Left renal pelvis (tissue), 4 donors: ENCODE measurements at regions not wholly inside any gene's neighbourhood (a gene's known extent, or its start where the extent isn't known, plus 50 kb on each side); places are given as distances from the start of the nearest gene placed in this dataset.
"Not testable (repeated sequence)": the region's sequence is repeated elsewhere in the genome, so short reads cannot be mapped to it uniquely, and the experiment has no call there.

Experiments used
- DNase-seq, 4 donors: peaks; one replicate each; pipeline ENCODE4 v3.0.0-alpha.2; 2013; ENCODE audit warnings: low read depth in 4 of 4, low spot score in 3 of 4

- DNase-seq = no peak
Measured at GRCh38 chr11:134499990-134500389, 87.9 kb upstream of the B3GAT1 start.

GRCh38 chr11:134498326-134499139 lies 86.5 kb upstream of the B3GAT1 start:
- DNase-seq = no peak

- no peak for DNase-seq
Measured at GRCh38 chr11:134497586-134497985, 85.5 kb upstream of the B3GAT1 start.

GRCh38 chr11:134496058-134496457 lies 84.0 kb upstream of the B3GAT1 start:
- not testable (repeated sequence) for DNase-seq

- DNase-seq = not testable (repeated sequence)
Measured at GRCh38 chr11:134494395-134494794, 82.4 kb upstream of the B3GAT1 start.

GRCh38 chr11:134492411-134492810 lies 80.4 kb upstream of the B3GAT1 start:
- not testable (repeated sequence) for DNase-seq

- no peak for DNase-seq
Measured at GRCh38 chr11:134489728-134490127, 77.7 kb upstream of the B3GAT1 start.

- no peak for DNase-seq
Measured at GRCh38 chr11:134488913-134489312, 76.9 kb upstream of the B3GAT1 start.

GRCh38 chr11:134488512-134488911 lies 76.5 kb upstream of the B3GAT1 start:
- no peak for DNase-seq

- no peak for DNase-seq
Measured at GRCh38 chr11:134487696-134488095, 75.7 kb upstream of the B3GAT1 start.

GRCh38 chr11:134486704-134487103 lies 74.7 kb upstream of the B3GAT1 start:
- no peak for DNase-seq

- DNase-seq = no peak
Measured at GRCh38 chr11:134486106-134486505, 74.1 kb upstream of the B3GAT1 start.

- DNase-seq = no peak
Measured at GRCh38 chr11:134485316-134485715, 73.3 kb upstream of the B3GAT1 start.

- DNase-seq = no peak
Measured at GRCh38 chr11:134483857-134484256, 71.8 kb upstream of the B3GAT1 start.

GRCh38 chr11:134483291-134483690 lies 71.2 kb upstream of the B3GAT1 start:
- no peak for DNase-seq

- DNase-seq = no peak
Measured at GRCh38 chr11:134482865-134483264, 70.8 kb upstream of the B3GAT1 start.

GRCh38 chr11:134481933-134482527 lies 70.0 kb upstream of the B3GAT1 start:
- DNase-seq = no peak

GRCh38 chr11:134481135-134481534 lies 69.1 kb upstream of the B3GAT1 start:
- no peak for DNase-seq

GRCh38 chr11:134480136-134480712 lies 68.2 kb upstream of the B3GAT1 start:
- no peak for DNase-seq

GRCh38 chr11:134479206-134480135 lies 67.4 kb upstream of the B3GAT1 start:
- DNase-seq = no peak

- DNase-seq = no peak
Measured at GRCh38 chr11:134478611-134479010, 66.6 kb upstream of the B3GAT1 start.
